ENCODE measurements at regions not wholly inside any gene's neighbourhood (a gene's known extent, or its start where the extent isn't known, plus 50 kb on each side); places are given as distances from the start of the nearest gene placed in this dataset.

DNA sequence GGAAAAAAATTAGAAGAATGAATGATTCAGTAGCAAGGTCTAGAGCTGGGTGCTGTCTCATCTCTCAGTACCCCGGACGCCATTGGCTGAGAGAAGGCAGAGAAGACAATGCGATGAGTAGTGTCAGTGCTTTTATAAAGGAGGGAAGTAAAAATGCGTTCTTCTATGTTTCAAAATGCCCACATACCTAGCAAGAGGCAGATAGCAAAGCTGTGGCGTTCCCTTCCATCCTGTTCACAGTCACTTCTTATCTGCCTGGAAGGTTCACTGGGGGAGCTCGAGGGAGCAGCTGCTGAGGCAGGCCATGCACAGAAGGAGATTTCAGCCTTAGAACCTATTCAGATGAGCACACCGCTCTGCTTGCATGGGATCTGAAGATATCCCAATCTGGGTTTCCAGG, 234.0 kb downstream of the RPLP1 start:
- TF ChIP-seq, protein P1, sequence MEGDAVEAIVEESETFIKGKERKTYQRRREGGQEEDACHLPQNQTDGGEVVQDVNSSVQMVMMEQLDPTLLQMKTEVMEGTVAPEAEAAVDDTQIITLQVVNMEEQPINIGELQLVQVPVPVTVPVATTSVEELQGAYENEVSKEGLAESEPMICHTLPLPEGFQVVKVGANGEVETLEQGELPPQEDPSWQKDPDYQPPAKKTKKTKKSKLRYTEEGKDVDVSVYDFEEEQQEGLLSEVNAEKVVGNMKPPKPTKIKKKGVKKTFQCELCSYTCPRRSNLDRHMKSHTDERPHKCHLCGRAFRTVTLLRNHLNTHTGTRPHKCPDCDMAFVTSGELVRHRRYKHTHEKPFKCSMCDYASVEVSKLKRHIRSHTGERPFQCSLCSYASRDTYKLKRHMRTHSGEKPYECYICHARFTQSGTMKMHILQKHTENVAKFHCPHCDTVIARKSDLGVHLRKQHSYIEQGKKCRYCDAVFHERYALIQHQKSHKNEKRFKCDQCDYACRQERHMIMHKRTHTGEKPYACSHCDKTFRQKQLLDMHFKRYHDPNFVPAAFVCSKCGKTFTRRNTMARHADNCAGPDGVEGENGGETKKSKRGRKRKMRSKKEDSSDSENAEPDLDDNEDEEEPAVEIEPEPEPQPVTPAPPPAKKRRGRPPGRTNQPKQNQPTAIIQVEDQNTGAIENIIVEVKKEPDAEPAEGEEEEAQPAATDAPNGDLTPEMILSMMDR (IDR thresholded peaks at IDR 0.05; ENCODE audit: borderline replicate concordance, extremely low read depth, low read length, poor library complexity, severe bottlenecking): no peak
- Histone ChIP-seq H3K36me3 (ENCODE audit: insufficient read depth, low read length) (no peaks in the 10 kb centered on the region), H3K27me3 (ENCODE audit: insufficient read depth, low read length, poor library complexity) (no peaks in the 10 kb centered on the region), H3K4me1 (ENCODE audit: insufficient read depth, low read length) (no peaks in the 10 kb centered on the region), H3K27ac (ENCODE audit: low read length) (no peak overlapping the region), H3K9me3 (ENCODE audit: insufficient read depth, low read length, severe bottlenecking) (peaks cover 11% of the 10 kb centered on the region), H3K79me2 (ENCODE audit: insufficient read depth, low read length) (no peaks in the 10 kb centered on the region), H3K4me2 (ENCODE audit: insufficient read depth, low read length) (no peak overlapping the region), H3K4me3 (ENCODE audit: low read depth in 1 of 2, low read length in 2 of 2) (no peak overlapping the region), H4K20me1 (ENCODE audit: insufficient read depth, low read length) (no peaks in the 10 kb centered on the region), H3K9ac (ENCODE audit: low read depth, low read length) (no peak overlapping the region), H2AFZ (ENCODE audit: low read depth, low read length) (no peak overlapping the region)
- ATAC-seq (ENCODE audit: insufficient read depth, low read depth): no peak
- DNase-seq: no peak

DNA sequence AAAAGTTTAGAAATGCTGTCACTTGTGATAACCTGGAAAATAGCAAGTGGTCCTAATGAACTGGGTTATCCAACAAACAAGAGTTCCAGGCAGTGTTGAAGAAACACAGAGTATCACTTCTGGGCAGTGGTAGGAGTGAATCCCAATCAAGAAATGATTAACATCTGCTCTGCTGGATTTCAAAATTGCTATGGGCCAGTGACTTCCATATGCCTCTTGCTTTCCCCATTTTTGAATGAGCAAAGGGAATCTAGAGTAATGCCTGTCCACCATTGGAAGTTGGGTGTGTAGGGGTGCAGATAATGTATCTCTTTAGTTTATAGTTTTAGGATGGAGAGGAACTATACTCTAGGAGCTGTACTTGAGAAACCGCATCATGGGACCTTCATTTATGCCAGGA, 236.5 kb downstream of the RPLP1 start:
- no peak overlapping the region for H2AFZ ChIP-seq (ENCODE audit: low read depth, low read length)
- H3K79me2 ChIP-seq (ENCODE audit: insufficient read depth, low read length): no peaks in the 10 kb centered on the region
- DNase-seq (no peak), ATAC-seq (ENCODE audit: insufficient read depth, low read depth) (no peak)
- no peaks in the 10 kb centered on the region for H3K36me3 ChIP-seq (ENCODE audit: insufficient read depth, low read length)
- TF ChIP-seq, protein P1 (IDR thresholded peaks at IDR 0.05; ENCODE audit: borderline replicate concordance, extremely low read depth, low read length, poor library complexity, severe bottlenecking): no peak
- no peak for TF ChIP-seq EZH2 (IDR thresholded peaks at IDR 0.05; ENCODE audit: borderline replicate concordance, low read depth, low read length, severe bottlenecking)
- H3K4me3 ChIP-seq (ENCODE audit: low read depth in 1 of 2, low read length in 2 of 2): no peak overlapping the region
- H3K9me3 ChIP-seq (ENCODE audit: insufficient read depth, low read length, severe bottlenecking): peaks cover 11% of the 10 kb centered on the region
- no peak overlapping the region for H3K9ac ChIP-seq (ENCODE audit: low read depth, low read length)
- no peak overlapping the region for H3K4me2 ChIP-seq (ENCODE audit: insufficient read depth, low read length)
- H3K4me1 ChIP-seq (ENCODE audit: insufficient read depth, low read length): no peaks in the 10 kb centered on the region
- no peaks in the 10 kb centered on the region for H3K27me3 ChIP-seq (ENCODE audit: insufficient read depth, low read length, poor library complexity)
- H3K27ac ChIP-seq (ENCODE audit: low read length): no peak overlapping the region
- no peaks in the 10 kb centered on the region for H4K20me1 ChIP-seq (ENCODE audit: insufficient read depth, low read length)

DNA sequence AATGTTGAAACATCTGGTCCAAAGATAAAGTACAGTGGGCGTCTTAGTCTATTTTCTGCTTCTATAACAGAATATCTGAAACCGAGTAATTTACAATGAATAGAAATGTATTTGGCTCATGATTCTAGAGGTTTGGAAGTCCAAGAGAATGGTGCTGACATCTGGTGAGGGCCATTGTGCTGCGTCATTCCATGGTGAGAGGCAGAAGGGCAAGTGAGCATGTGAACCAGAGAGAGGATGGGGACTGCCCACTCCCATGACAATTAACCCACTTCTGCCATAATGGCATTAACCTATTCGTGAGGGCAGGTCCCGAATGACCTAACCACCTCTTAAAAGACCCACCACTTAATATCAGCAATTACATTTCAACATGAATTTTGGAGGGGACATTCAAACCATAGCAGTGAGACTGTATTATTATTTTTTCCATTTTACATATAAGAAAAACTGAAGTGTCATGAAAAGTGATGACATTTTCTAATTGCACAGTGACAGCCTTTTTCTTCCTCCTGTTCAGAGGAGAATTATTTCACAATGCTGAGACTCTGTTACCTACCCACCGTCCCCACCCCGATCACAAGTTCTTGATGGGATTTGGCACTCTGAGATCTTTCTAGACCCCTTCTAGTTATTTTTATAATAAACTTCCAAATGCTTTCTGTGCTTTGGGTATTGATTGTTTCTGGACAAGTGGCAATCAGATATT, 238.8 kb downstream of the RPLP1 start:
- TF ChIP-seq, protein P1 (IDR thresholded peaks at IDR 0.05; ENCODE audit: borderline replicate concordance, extremely low read depth, low read length, poor library complexity, severe bottlenecking): no peak
- no peak for TF ChIP-seq EZH2 (IDR thresholded peaks at IDR 0.05; ENCODE audit: borderline replicate concordance, low read depth, low read length, severe bottlenecking)
- H3K27me3 ChIP-seq (ENCODE audit: insufficient read depth, low read length, poor library complexity): no peaks in the 10 kb centered on the region
- no peaks in the 10 kb centered on the region for H4K20me1 ChIP-seq (ENCODE audit: insufficient read depth, low read length)
- no peak overlapping the region for H3K4me3 ChIP-seq (ENCODE audit: low read depth in 1 of 2, low read length in 2 of 2)
- no peak overlapping the region for H3K4me2 ChIP-seq (ENCODE audit: insufficient read depth, low read length)
- no peaks in the 10 kb centered on the region for H3K4me1 ChIP-seq (ENCODE audit: insufficient read depth, low read length)
- no peak for ATAC-seq (ENCODE audit: insufficient read depth, low read depth)
- H3K27ac ChIP-seq (ENCODE audit: low read length): no peak overlapping the region
- peaks cover 11% of the 10 kb centered on the region for H3K9me3 ChIP-seq (ENCODE audit: insufficient read depth, low read length, severe bottlenecking)
- H3K9ac ChIP-seq (ENCODE audit: low read depth, low read length): no peak overlapping the region
- no peaks in the 10 kb centered on the region for H3K79me2 ChIP-seq (ENCODE audit: insufficient read depth, low read length)
- no peaks in the 10 kb centered on the region for H3K36me3 ChIP-seq (ENCODE audit: insufficient read depth, low read length)
- no peak for DNase-seq
- H2AFZ ChIP-seq (ENCODE audit: low read depth, low read length): no peak overlapping the region
